Immature natural killer cell (primary cell): ENCODE measurements at regions not wholly inside any gene's neighbourhood (a gene's known extent, or its start where the extent isn't known, plus 50 kb on each side); places are given as distances from the start of the nearest gene placed in this dataset.

Source experiments
- DNase-seq, 3 donors: peaks; one replicate each; pipeline ENCODE4 v3.0.0; 2022; ENCODE audit warnings: mixed read lengths in 1 of 3
- H3K27ac Mint-ChIP-seq, 6 donors: one replicate each; pipeline ENCODE4 v1.8.0; 2020; ENCODE audit warnings: mixed read lengths in 6 of 6, mild to moderate bottlenecking in 5 of 6, inconsistent platforms in 4 of 6, moderate library complexity in 3 of 6
- H3K27me3 Mint-ChIP-seq, 3 donors: one replicate each; pipeline ENCODE4 v1.8.0; 2020 to 2021; ENCODE audit warnings: low read depth in 3 of 3, mild to moderate bottlenecking in 3 of 3, mixed read lengths in 3 of 3, moderate library complexity in 3 of 3, inconsistent platforms in 1 of 3
- H3K36me3 Mint-ChIP-seq, 3 donors: one replicate each; pipeline ENCODE4 v1.8.0; 2020; ENCODE audit warnings: mixed read lengths in 3 of 3, inconsistent platforms in 2 of 3, mild to moderate bottlenecking in 2 of 3
- H3K4me1 Mint-ChIP-seq, 2 donors: one replicate each; pipeline ENCODE4 v1.8.0; 2020; ENCODE audit warnings: inconsistent platforms in 2 of 2, mild to moderate bottlenecking in 2 of 2, mixed read lengths in 2 of 2, moderate library complexity in 1 of 2
- H3K4me3 Mint-ChIP-seq, 5 donors: one replicate each; pipeline ENCODE4 v1.8.0; 2020; ENCODE audit warnings: mild to moderate bottlenecking in 5 of 5, mixed read lengths in 5 of 5, inconsistent platforms in 3 of 5, moderate library complexity in 3 of 5
- H3K9me3 Mint-ChIP-seq, 6 donors: one replicate each; pipeline ENCODE4 v1.8.0; 2020; ENCODE audit warnings: mild to moderate bottlenecking in 6 of 6, mixed read lengths in 6 of 6, inconsistent platforms in 4 of 6, moderate library complexity in 3 of 6

- Mint-ChIP-seq H3K9me3 (peaks cover 13 to 27% (median 20%) of the 10 kb centered on the region in 6 donors), H3K4me1 (no peaks in the 10 kb centered on the region), H3K27ac (no peak overlapping the region), H3K36me3 (no peaks in the 10 kb centered on the region), H3K27me3 (peaks cover 0 to 1% (median 0%) of the 10 kb centered on the region in 3 donors), H3K4me3 (no peak overlapping the region)
- no peak for DNase-seq
Observed at GRCh38 chr14:46788994-46789393, 137.4 kb upstream of the RPL10L start.

- peaks cover 0 to 3% (median 0%) of the 10 kb centered on the region in 3 donors for H3K27me3 Mint-ChIP-seq
- no peaks in the 10 kb centered on the region for H3K4me1 Mint-ChIP-seq
- no peak for DNase-seq
- no peak overlapping the region for H3K4me3 Mint-ChIP-seq
- H3K27ac Mint-ChIP-seq: no peak overlapping the region
- H3K9me3 Mint-ChIP-seq: peaks cover 4 to 38% (median 28%) of the 10 kb centered on the region in 6 donors
- no peaks in the 10 kb centered on the region for H3K36me3 Mint-ChIP-seq
Observed at GRCh38 chr14:46782281-46782680, 130.7 kb upstream of the RPL10L start.

- H3K27me3 Mint-ChIP-seq: peaks cover 0 to 5% (median 2%) of the 10 kb centered on the region in 3 donors
- H3K4me1 Mint-ChIP-seq: no peaks in the 10 kb centered on the region
- peaks cover 6 to 32% (median 19%) of the 10 kb centered on the region in 6 donors for H3K9me3 Mint-ChIP-seq
- H3K36me3 Mint-ChIP-seq: no peaks in the 10 kb centered on the region
- no peak for DNase-seq
- no peak overlapping the region for H3K4me3 Mint-ChIP-seq
- H3K27ac Mint-ChIP-seq: no peak overlapping the region
Observed at GRCh38 chr14:46769292-46769691, 117.7 kb upstream of the RPL10L start.

GRCh38 chr14:46747001-46747652, 95.5 kb upstream of the RPL10L start:
- Mint-ChIP-seq H3K9me3 (peaks cover 15 to 86% (median 40%) of the 10 kb centered on the region in 6 donors), H3K27ac (no peak overlapping the region), H3K4me1 (no peaks in the 10 kb centered on the region), H3K4me3 (no peak overlapping the region), H3K27me3 (no peaks in the 10 kb centered on the region), H3K36me3 (peaks cover 0 to 6% (median 0%) of the 10 kb centered on the region in 3 donors)
- no peak for DNase-seq

GRCh38 chr14:46734286-46734685, 82.7 kb upstream of the RPL10L start:
- no peaks in the 10 kb centered on the region for H3K36me3 Mint-ChIP-seq
- no peak overlapping the region for H3K4me3 Mint-ChIP-seq
- no peak for DNase-seq
- H3K9me3 Mint-ChIP-seq: peaks cover 4 to 41% (median 32%) of the 10 kb centered on the region in 6 donors
- no peaks in the 10 kb centered on the region for H3K4me1 Mint-ChIP-seq
- H3K27me3 Mint-ChIP-seq: no peaks in the 10 kb centered on the region
- no peak overlapping the region for H3K27ac Mint-ChIP-seq

- H3K4me3 Mint-ChIP-seq: no peak overlapping the region
Observed at GRCh38 chr14:46717211-46717610, 65.6 kb upstream of the RPL10L start.

More at GRCh38 chr14:46717211-46717610, 65.6 kb upstream of the RPL10L start:
- no peak for DNase-seq
- Mint-ChIP-seq H3K4me1 (no peaks in the 10 kb centered on the region), H3K9me3 (peaks cover 5 to 60% (median 19%) of the 10 kb centered on the region in 6 donors), H3K27ac (no peak overlapping the region), H3K27me3 (peaks cover 0 to 2% (median 0%) of the 10 kb centered on the region in 3 donors), H3K36me3 (no peaks in the 10 kb centered on the region)
